HepG2 (cell line): ENCODE measurements at regions not wholly inside any gene's neighbourhood (a gene's known extent, or its start where the extent isn't known, plus 50 kb on each side); places are given as distances from the start of the nearest gene placed in this dataset.

Source experiments
- ATAC-seq: fragments of 200-7000 bp; cut with Tn5 transposase; 3 replicates; pipeline ENCODE4 v1.9.1; 2020; ENCODE audit warnings: mild to moderate bottlenecking, moderate library complexity
- BruUV-seq: library from RNA; stranded (reverse); fragments of 400-500 nt; replicated peaks from 2 replicates; lab custom pipeline; 2021; lab: Mats Ljungman, UMichigan
- CTCF ChIA-PET: fragments of 300-600 bp; formaldehyde crosslinking; extraction: SDS; loops from one replicate; lab custom pipeline; 2021; ENCODE audit warnings: low total read pairs, inconsistent platforms, low intra/inter-chr PET ratio; lab: Yijun Ruan, JAX
- POLR2A ChIA-PET: fragments of 350-600 bp; sonication (Branson Sonifier 250); formaldehyde crosslinking; loops from one replicate; lab custom pipeline; 2020; ENCODE audit warnings: antibody characterized with exemption, inconsistent platforms; lab: Yijun Ruan, JAX
- DNase-seq: peaks from one replicate; pipeline ENCODE4 v3.0.0-alpha.2; 2015; ENCODE audit warnings: low spot score
- FAIRE-seq: peaks from 3 replicates; lab custom pipeline; 2011; peaks lifted over from hg19 to GRCh38; lab: Jason Lieb, UNC
- H2AFZ ChIP-seq: one replicate; pipeline ENCODE4 v1.6.1; 2011; ENCODE audit warnings: low read length, inconsistent platforms
- H3K27ac ChIP-seq: fragments of 300-600 bp; 3 replicates; pipeline ENCODE4 v1.8.0; 2011; ENCODE audit warnings: mixed run types, mild to moderate bottlenecking, mixed read lengths, low read length, inconsistent platforms; ENCODE audit not compliant: insufficient read depth; ENCODE audit errors: extremely low read length
- H3K27me3 ChIP-seq, 2 experiments: fragments of 200-600 bp in 1 of 2; 2 replicates in 1 of 2; 3 replicates in 1 of 2; pipeline versions ENCODE4 v1.6.0 to v1.8.0; 2011; ENCODE audit warnings: low read length in 2 of 2, mild to moderate bottlenecking in 2 of 2, moderate library complexity in 2 of 2, inconsistent platforms in 1 of 2; ENCODE audit not compliant: insufficient read depth in 2 of 2, control insufficient read depth in 1 of 2
- H3K36me3 ChIP-seq, 2 experiments: fragments of 200-600 bp in 1 of 2; replicated peaks in 1 of 2; 2 replicates in 1 of 2; 3 replicates in 1 of 2; pipeline versions ENCODE4 v1.5.1 to v1.8.0; 2011; ENCODE audit warnings: low read length in 2 of 2, inconsistent platforms in 1 of 2; ENCODE audit not compliant: insufficient read depth in 2 of 2, control insufficient read depth in 1 of 2
- H3K4me1 ChIP-seq: 2 replicates; pipeline ENCODE4 v1.5.1; 2012; ENCODE audit warnings: low read length, inconsistent platforms; ENCODE audit not compliant: insufficient read depth
- H3K4me2 ChIP-seq: 2 replicates; pipeline ENCODE4 v1.6.0; 2011; ENCODE audit warnings: low read depth, low read length, inconsistent platforms
- H3K4me3 ChIP-seq, 3 experiments: fragments of 200-600 bp in 1 of 3; sonication (generic), shearing (Covaris generic) in 1 of 3; replicated peaks in 1 of 3; 2 replicates each; pipeline ENCODE4 v1.5.1; 2011 to 2016; ENCODE audit warnings: low read length in 3 of 3, inconsistent platforms in 2 of 3, low read depth in 2 of 3, mild to moderate bottlenecking in 2 of 3, control low read depth in 1 of 3, mixed read lengths in 1 of 3; ENCODE audit not compliant: insufficient read depth in 1 of 3
- H3K79me2 ChIP-seq: one replicate; pipeline ENCODE4 v1.6.1; 2011; ENCODE audit warnings: low read length, inconsistent platforms; ENCODE audit not compliant: insufficient read depth
- H3K9ac ChIP-seq: 2 replicates; pipeline ENCODE4 v1.6.0; 2011; ENCODE audit warnings: mild to moderate bottlenecking, low read depth, low read length, inconsistent platforms; ENCODE audit not compliant: insufficient read depth
- H3K9me3 ChIP-seq: 2 replicates; pipeline ENCODE4 v1.5.1; 2012; ENCODE audit warnings: mild to moderate bottlenecking, low read length
- H4K20me1 ChIP-seq: 2 replicates; pipeline ENCODE4 v1.6.0; 2011; ENCODE audit warnings: inconsistent platforms, mild to moderate bottlenecking, low read length, moderate library complexity; ENCODE audit not compliant: insufficient read depth
- HMG20A ChIP-seq: IDR thresholded peaks from 2 replicates; pipeline ENCODE4 v1.6.1; 2016; ENCODE audit warnings: borderline replicate concordance
- HNRNPUL1 ChIP-seq: fragments of 200-400 bp; formaldehyde crosslinking; IDR thresholded peaks from 2 replicates; pipeline ENCODE4 v1.6.1; 2017; ENCODE audit warnings: low read depth, mild to moderate bottlenecking, low read length, moderate library complexity
- IRX3 ChIP-seq: sonication (generic); formaldehyde crosslinking; IDR thresholded peaks from 2 replicates; pipeline ENCODE4 v1.8.1; 2023; ENCODE audit warnings: mild to moderate bottlenecking, low read depth, missing genetic modification reagents, borderline replicate concordance
- KAT2B ChIP-seq: fragments of 150-350 bp; IDR thresholded peaks from 2 replicates; pipeline ENCODE4 v1.6.1; 2014; ENCODE audit warnings: low read depth, low read length, borderline replicate concordance
- MTF2 ChIP-seq: sonication (generic); formaldehyde crosslinking; IDR thresholded peaks from 2 replicates; pipeline ENCODE4 v1.5.0; 2020; ENCODE audit warnings: missing genetic modification reagents, borderline replicate concordance
- NFKBIZ ChIP-seq: IDR thresholded peaks from 2 replicates; pipeline ENCODE4 v1.6.1; 2018; ENCODE audit warnings: missing genetic modification reagents, missing compliant biosample characterization
- NR3C1 ChIP-seq: sonication (generic); formaldehyde crosslinking; IDR thresholded peaks from 2 replicates; pipeline ENCODE4 v1.4.0; 2020; ENCODE audit warnings: missing genetic modification reagents
- PHF8 ChIP-seq: sonication (generic); formaldehyde crosslinking; IDR thresholded peaks from 2 replicates; pipeline ENCODE4 v1.5.0; 2020; ENCODE audit warnings: missing genetic modification reagents
- SRSF1 ChIP-seq: fragments of 200-400 bp; formaldehyde crosslinking; optimal IDR thresholded peaks from 2 replicates; pipeline ENCODE3; 2017; ENCODE audit warnings: mild to moderate bottlenecking, low read depth, low read length, moderate library complexity
- ZNF224 ChIP-seq: sonication (generic); formaldehyde crosslinking; IDR thresholded peaks from 2 replicates; pipeline ENCODE4 v1.5.0; 2020; ENCODE audit warnings: mild to moderate bottlenecking, missing genetic modification reagents
- ZNF253 ChIP-seq: sonication (generic); formaldehyde crosslinking; IDR thresholded peaks from 2 replicates; pipeline ENCODE4 v1.8.0; 2022; ENCODE audit warnings: mild to moderate bottlenecking, missing genetic modification reagents, borderline replicate concordance
- ZNF34 ChIP-seq: sonication (generic); formaldehyde crosslinking; IDR thresholded peaks from 2 replicates; pipeline ENCODE4 v1.4.0; 2020; ENCODE audit warnings: mild to moderate bottlenecking, missing genetic modification reagents, borderline replicate concordance
- ZNF841 ChIP-seq: sonication (generic); formaldehyde crosslinking; IDR thresholded peaks from 2 replicates; pipeline ENCODE4 v1.8.1; 2023; ENCODE audit warnings: missing genetic modification reagents, borderline replicate concordance
- WGBS: methylation state at CpG from one replicate; pipeline ENCODE4 v1.1.6; 2017; ENCODE audit warnings: low lambda C conversion rate; 5-methylcytosine and 5-hydroxymethylcytosine counted together
- in situ Hi-C: cut with HindIII; loops from 2 replicates; pipeline ENCODE4 v1.10.0; 2017; ENCODE audit warnings: low pct_unique_long_range_greater_than_20kb; ENCODE audit not compliant: extremely low pct_ligation_motif_present
- intact Hi-C: fragments of 100-400 bp; cut with micrococcal nuclease; formaldehyde crosslinking; loops from one replicate; pipeline ENCODE4 v1.10.0; 2022; ENCODE audit not compliant: unreplicated experiment
- TF ChIP-seq, protein P1 (sequence below): sonication (generic); formaldehyde crosslinking; IDR thresholded peaks from 2 replicates; pipeline ENCODE4 v1.4.0; 2020; ENCODE audit warnings: missing genetic modification reagents
- TF ChIP-seq, protein P2 (sequence below): sonication (generic); formaldehyde crosslinking; conservative IDR thresholded peaks from 2 replicates; pipeline ENCODE4 v1.4.0; 2020; ENCODE audit warnings: missing genetic modification reagents
- TF ChIP-seq, protein P3 (sequence below): sonication (generic); formaldehyde crosslinking; IDR thresholded peaks from 2 replicates; pipeline ENCODE4 v1.4.0; 2020; ENCODE audit warnings: mild to moderate bottlenecking, missing genetic modification reagents
- TF ChIP-seq, protein P4 (sequence below): sonication (generic); formaldehyde crosslinking; IDR thresholded peaks from 2 replicates; pipeline ENCODE4 v1.9.0; 2021; ENCODE audit warnings: missing genetic modification reagents, borderline replicate concordance

DNA sequence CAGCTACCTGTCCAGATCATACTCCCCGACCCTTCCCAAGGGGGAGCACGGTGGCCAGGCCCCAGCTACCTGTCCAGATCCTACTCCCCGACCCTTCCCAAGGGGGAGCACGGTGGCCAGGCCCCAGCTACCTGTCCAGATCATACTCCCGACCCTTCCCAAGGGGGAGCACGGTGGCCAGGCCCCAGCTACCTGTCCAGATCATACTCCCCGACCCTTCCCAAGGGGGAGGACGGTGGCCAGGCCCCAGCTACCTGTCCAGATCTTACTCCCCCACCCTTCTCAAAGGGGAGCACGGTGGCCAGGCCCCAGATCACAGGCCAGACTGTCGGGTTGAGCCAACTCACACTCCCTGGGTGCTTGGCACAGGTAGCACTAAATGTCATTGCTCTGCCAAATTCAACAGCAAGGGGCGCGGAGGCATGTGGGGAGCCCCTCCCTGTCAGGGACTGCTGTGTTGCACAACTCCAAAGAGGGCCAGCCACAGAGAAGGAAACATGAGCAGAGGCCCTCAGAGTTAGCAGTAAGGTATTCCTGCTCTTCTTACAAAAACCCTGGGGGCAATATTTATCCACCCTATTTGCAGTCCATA, 136.9 kb downstream of the OLFM1 start:
- intact Hi-C loops (no loop called here), in situ Hi-C loops (no loop called here)
- Histone ChIP-seq H3K79me2 (no peaks in the 10 kb centered on the region), H3K36me3 (no peaks in the 10 kb centered on the region), H3K4me3 (no peak overlapping the region), H2AFZ (no peak overlapping the region), H3K9ac (no peak overlapping the region), H3K9me3 (no peaks in the 10 kb centered on the region), H3K4me2 (no peak overlapping the region), H3K4me1 (no peaks in the 10 kb centered on the region), H3K27me3 (peaks cover 7 to 36% of the 10 kb centered on the region in 2 experiments; a peak in 3 of 5 replicates), H4K20me1 (no peaks in the 10 kb centered on the region), H3K27ac (no peak overlapping the region)
- BruUV-seq: no TSS peak
- no peak for DNase-seq
- no peak for FAIRE-seq
- 0% methylated on average over 5 of the region's 12 CpGs for WGBS
- ATAC-seq: no peak
- POLR2A ChIA-PET: no interaction called here
- no peak for TF ChIP-seq ZNF34 (CRISPR knock-in tag)
- TF ChIP-seq NFKBIZ (CRISPR knock-in tag): no peak
- TF ChIP-seq, protein P1, sequence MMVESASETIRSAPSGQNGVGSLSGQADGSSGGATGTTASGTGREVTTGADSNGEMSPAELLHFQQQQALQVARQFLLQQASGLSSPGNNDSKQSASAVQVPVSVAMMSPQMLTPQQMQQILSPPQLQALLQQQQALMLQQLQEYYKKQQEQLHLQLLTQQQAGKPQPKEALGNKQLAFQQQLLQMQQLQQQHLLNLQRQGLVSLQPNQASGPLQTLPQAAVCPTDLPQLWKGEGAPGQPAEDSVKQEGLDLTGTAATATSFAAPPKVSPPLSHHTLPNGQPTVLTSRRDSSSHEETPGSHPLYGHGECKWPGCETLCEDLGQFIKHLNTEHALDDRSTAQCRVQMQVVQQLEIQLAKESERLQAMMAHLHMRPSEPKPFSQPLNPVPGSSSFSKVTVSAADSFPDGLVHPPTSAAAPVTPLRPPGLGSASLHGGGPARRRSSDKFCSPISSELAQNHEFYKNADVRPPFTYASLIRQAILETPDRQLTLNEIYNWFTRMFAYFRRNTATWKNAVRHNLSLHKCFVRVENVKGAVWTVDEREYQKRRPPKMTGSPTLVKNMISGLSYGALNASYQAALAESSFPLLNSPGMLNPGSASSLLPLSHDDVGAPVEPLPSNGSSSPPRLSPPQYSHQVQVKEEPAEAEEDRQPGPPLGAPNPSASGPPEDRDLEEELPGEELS: no peak
- no peak for TF ChIP-seq MTF2
- TF ChIP-seq, protein P2, sequence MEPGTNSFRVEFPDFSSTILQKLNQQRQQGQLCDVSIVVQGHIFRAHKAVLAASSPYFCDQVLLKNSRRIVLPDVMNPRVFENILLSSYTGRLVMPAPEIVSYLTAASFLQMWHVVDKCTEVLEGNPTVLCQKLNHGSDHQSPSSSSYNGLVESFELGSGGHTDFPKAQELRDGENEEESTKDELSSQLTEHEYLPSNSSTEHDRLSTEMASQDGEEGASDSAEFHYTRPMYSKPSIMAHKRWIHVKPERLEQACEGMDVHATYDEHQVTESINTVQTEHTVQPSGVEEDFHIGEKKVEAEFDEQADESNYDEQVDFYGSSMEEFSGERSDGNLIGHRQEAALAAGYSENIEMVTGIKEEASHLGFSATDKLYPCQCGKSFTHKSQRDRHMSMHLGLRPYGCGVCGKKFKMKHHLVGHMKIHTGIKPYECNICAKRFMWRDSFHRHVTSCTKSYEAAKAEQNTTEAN (CRISPR knock-in tag): no peak
- no peak for TF ChIP-seq HNRNPUL1
- no peak for TF ChIP-seq KAT2B
- no peak for TF ChIP-seq IRX3 (CRISPR knock-in tag)
- TF ChIP-seq, protein P3, sequence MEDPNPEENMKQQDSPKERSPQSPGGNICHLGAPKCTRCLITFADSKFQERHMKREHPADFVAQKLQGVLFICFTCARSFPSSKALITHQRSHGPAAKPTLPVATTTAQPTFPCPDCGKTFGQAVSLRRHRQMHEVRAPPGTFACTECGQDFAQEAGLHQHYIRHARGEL: no peak
- no peak for TF ChIP-seq PHF8
- TF ChIP-seq NR3C1 (CRISPR knock-in tag): no peak
- TF ChIP-seq HMG20A (CRISPR knock-in tag): no peak
- TF ChIP-seq, protein P4, sequence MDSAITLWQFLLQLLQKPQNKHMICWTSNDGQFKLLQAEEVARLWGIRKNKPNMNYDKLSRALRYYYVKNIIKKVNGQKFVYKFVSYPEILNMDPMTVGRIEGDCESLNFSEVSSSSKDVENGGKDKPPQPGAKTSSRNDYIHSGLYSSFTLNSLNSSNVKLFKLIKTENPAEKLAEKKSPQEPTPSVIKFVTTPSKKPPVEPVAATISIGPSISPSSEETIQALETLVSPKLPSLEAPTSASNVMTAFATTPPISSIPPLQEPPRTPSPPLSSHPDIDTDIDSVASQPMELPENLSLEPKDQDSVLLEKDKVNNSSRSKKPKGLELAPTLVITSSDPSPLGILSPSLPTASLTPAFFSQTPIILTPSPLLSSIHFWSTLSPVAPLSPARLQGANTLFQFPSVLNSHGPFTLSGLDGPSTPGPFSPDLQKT (CRISPR knock-in tag): no peak
- no peak for TF ChIP-seq ZNF253 (CRISPR knock-in tag)
- TF ChIP-seq ZNF224 (CRISPR knock-in tag): no peak
- no peak for TF ChIP-seq SRSF1
- no peak for TF ChIP-seq ZNF841 (CRISPR knock-in tag)
- CTCF ChIA-PET: no interaction called here
